ENCODE measurements at regions not wholly inside any gene's neighbourhood (a gene's known extent, or its start where the extent isn't known, plus 50 kb on each side); places are given as distances from the start of the nearest gene placed in this dataset.

DNA sequence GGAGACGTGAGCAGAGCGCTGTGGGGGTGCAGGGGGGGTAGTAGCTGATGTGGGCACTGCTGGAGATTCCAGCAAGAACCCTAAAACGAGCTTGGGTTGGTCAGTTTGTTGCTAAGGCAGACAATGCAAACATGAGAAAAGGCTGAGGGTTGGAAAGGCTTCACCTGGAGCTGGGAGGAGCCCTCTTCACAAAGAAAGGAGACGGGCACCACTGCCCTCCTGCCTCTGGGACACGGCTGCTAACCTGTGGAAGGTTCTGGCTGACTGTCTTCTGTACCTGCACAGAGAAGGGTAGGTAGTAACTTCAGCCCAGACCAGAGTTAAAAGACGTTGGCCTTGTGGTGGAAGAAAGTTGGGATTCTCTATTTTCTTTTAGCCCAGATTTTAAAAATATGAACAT lies 108.7 kb downstream of the SUCLA2 start:
- TF ChIP-seq, protein P1, sequence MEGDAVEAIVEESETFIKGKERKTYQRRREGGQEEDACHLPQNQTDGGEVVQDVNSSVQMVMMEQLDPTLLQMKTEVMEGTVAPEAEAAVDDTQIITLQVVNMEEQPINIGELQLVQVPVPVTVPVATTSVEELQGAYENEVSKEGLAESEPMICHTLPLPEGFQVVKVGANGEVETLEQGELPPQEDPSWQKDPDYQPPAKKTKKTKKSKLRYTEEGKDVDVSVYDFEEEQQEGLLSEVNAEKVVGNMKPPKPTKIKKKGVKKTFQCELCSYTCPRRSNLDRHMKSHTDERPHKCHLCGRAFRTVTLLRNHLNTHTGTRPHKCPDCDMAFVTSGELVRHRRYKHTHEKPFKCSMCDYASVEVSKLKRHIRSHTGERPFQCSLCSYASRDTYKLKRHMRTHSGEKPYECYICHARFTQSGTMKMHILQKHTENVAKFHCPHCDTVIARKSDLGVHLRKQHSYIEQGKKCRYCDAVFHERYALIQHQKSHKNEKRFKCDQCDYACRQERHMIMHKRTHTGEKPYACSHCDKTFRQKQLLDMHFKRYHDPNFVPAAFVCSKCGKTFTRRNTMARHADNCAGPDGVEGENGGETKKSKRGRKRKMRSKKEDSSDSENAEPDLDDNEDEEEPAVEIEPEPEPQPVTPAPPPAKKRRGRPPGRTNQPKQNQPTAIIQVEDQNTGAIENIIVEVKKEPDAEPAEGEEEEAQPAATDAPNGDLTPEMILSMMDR (IDR thresholded peaks at IDR 0.05): no peak
- TF ChIP-seq POLR2AphosphoS5 (IDR thresholded peaks at IDR 0.05) (no peak), POLR2A (IDR thresholded peaks at IDR 0.05) (no peak), EP300 (IDR thresholded peaks at IDR 0.05) (no peak)

Data from sigmoid colon (tissue), 4 donors.